Thoracic aorta (tissue), 2 donors: ENCODE measurements at regions not wholly inside any gene's neighbourhood (a gene's known extent, or its start where the extent isn't known, plus 50 kb on each side); places are given as distances from the start of the nearest gene placed in this dataset.

Experiments
- ATAC-seq: fragments of 150-250 bp; one replicate; pipeline ENCODE4 v1.8.0; 2017; ENCODE audit warnings: low read depth; ENCODE audit not compliant: insufficient number of reproducible peaks, low FRiP score
- DNase-seq: peaks from one replicate; pipeline ENCODE4 v3.0.0-alpha.2; 2020; ENCODE audit warnings: low spot score
- H3K27ac ChIP-seq, 2 donors: fragments of 200-600 bp; sonication (generic); 1 replicate in 1 of 2; 2 replicates in 1 of 2; pipeline ENCODE4 v1.5.1; 2016; ENCODE audit warnings: mild to moderate bottlenecking in 2 of 2, moderate library complexity in 2 of 2
- H3K27me3 ChIP-seq: fragments of 200-600 bp; sonication (generic); replicated peaks from 2 replicates; pipeline ENCODE4 v1.6.0; 2016; ENCODE audit warnings: mild to moderate bottlenecking; ENCODE audit not compliant: insufficient read depth
- H3K36me3 ChIP-seq: fragments of 200-600 bp; sonication (generic); one replicate; pipeline ENCODE4 v1.5.1; 2016
- H3K4me1 ChIP-seq, 2 donors: fragments of 200-600 bp; sonication (generic); 1 replicate in 1 of 2; 2 replicates in 1 of 2; pipeline versions ENCODE4 v1.5.1 to v1.6.0; 2016; ENCODE audit warnings: low read depth in 2 of 2, mild to moderate bottlenecking in 1 of 2; ENCODE audit not compliant: control insufficient read depth in 1 of 2
- H3K4me3 ChIP-seq: fragments of 200-600 bp; sonication (generic); 2 replicates; pipeline ENCODE4 v1.5.1; 2016; ENCODE audit warnings: mild to moderate bottlenecking
- H3K9me3 ChIP-seq: fragments of 200-600 bp; sonication (generic); 2 replicates; pipeline ENCODE4 v1.5.1; 2016
- TF ChIP-seq, protein P1 (sequence below): fragments of 200-600 bp; sonication (generic); IDR thresholded peaks from one replicate; pipeline ENCODE4 v1.5.1; 2019; ENCODE audit warnings: antibody characterized with exemption

DNA sequence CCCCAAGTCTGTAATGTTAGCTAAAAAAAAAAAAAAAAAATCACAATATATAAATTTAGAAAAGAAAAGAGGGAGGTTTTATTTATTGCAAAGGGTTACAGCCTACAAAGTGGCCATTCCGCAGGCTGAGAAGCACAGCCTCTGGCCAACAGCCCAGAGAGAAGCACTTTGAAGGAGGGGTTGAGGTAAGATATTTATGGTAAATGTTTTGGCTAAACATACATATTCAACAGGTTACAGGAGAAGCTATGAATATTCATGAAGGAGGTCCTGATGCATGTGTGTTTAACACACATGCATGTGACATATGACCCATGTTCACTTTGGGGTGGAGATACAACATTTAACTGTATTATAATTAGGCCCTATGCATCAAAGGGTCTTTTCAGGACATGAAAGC is 158.5 kb downstream of the TMEM114 start:
- no peak overlapping the region for H3K27ac ChIP-seq
- H3K4me1 ChIP-seq, result no peaks in the 10 kb centered on the region
- DNase-seq (no peak), ATAC-seq (no peak)
- no peaks in the 10 kb centered on the region for H3K36me3 ChIP-seq
- no peaks in the 10 kb centered on the region for H3K9me3 ChIP-seq
- no peaks in the 10 kb centered on the region for H3K27me3 ChIP-seq
- TF ChIP-seq, protein P1, sequence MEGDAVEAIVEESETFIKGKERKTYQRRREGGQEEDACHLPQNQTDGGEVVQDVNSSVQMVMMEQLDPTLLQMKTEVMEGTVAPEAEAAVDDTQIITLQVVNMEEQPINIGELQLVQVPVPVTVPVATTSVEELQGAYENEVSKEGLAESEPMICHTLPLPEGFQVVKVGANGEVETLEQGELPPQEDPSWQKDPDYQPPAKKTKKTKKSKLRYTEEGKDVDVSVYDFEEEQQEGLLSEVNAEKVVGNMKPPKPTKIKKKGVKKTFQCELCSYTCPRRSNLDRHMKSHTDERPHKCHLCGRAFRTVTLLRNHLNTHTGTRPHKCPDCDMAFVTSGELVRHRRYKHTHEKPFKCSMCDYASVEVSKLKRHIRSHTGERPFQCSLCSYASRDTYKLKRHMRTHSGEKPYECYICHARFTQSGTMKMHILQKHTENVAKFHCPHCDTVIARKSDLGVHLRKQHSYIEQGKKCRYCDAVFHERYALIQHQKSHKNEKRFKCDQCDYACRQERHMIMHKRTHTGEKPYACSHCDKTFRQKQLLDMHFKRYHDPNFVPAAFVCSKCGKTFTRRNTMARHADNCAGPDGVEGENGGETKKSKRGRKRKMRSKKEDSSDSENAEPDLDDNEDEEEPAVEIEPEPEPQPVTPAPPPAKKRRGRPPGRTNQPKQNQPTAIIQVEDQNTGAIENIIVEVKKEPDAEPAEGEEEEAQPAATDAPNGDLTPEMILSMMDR, result no peak
- no peak overlapping the region for H3K4me3 ChIP-seq

DNA sequence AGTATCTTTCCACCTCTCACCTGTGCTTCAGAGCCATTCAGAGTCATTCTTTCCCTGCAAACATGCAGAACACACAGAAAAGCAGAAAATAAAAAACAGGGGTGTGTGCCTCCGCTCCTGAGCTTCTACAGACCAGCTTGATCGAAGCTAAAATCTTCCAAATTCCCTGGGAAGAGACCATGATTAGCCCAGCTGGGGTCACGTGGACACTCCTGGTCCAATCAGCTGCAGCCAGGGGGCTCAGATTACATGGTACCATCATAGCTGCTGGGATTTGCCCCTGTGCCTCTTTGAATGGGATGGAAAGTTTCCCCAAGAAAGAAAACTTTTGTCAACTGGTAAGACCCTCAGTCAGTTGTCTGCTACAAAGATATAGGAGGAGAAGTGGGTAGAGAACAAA is 159.9 kb downstream of the TMEM114 start:
- no peak for DNase-seq
- no peak overlapping the region for H3K27ac ChIP-seq
- H3K4me1 ChIP-seq, result no peaks in the 10 kb centered on the region
- no peak for ATAC-seq
- no peaks in the 10 kb centered on the region for H3K9me3 ChIP-seq
- H3K4me3 ChIP-seq, result no peak overlapping the region
- no peaks in the 10 kb centered on the region for H3K27me3 ChIP-seq
- no peaks in the 10 kb centered on the region for H3K36me3 ChIP-seq
- TF ChIP-seq, protein P1, result no peak

DNA sequence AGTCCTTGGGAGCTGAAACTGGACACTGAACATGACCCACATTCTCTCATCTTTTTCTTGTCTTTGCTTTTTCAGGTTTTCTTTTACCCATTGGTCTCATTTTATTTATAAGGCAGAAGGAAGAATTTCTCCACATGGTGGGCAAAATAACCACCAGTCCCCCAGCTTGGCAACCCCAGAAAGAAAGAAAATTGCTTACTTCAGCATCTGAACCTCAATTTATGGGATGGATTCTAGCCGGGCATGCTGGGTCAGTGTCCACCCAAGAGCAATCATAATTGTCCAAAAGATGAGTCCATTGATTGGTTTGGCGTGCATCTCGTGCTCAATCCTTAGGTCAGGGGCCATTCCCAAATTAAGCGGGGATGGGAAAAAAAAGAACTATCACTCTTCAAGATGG is 163.7 kb downstream of the TMEM114 start:
- H3K4me3 ChIP-seq, result no peak overlapping the region
- no peaks in the 10 kb centered on the region for H3K36me3 ChIP-seq
- H3K27ac ChIP-seq, result no peak overlapping the region
- H3K9me3 ChIP-seq, result no peaks in the 10 kb centered on the region
- H3K27me3 ChIP-seq, result no peaks in the 10 kb centered on the region
- TF ChIP-seq, protein P1, result no peak
- DNase-seq (no peak), ATAC-seq (no peak)
- no peaks in the 10 kb centered on the region for H3K4me1 ChIP-seq

DNA sequence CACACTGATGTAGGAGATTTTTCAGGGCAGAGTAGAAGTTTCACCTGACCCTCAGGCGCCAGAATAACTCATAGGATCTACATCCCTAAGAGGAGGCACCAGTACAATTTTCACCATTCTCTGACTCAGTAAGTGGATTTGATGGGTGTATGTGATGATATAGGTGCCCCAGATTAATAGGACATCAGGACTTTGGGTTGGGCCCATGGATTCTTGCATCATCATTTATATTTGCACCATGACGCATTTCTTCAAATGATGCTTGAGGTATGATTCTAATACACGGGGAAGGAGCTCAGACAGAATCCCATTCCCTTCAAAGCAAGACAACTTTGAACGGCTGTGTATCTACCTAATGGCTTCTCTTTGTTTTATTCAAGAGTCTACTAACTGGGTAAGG is 173.2 kb downstream of the TMEM114 start:
- Histone ChIP-seq H3K36me3 (no peaks in the 10 kb centered on the region), H3K4me3 (no peak overlapping the region), H3K9me3 (no peaks in the 10 kb centered on the region), H3K27me3 (no peaks in the 10 kb centered on the region), H3K27ac (no peak overlapping the region), H3K4me1 (no peaks in the 10 kb centered on the region)
- DNase-seq, result no peak
- TF ChIP-seq, protein P1, result no peak
- no peak for ATAC-seq

DNA sequence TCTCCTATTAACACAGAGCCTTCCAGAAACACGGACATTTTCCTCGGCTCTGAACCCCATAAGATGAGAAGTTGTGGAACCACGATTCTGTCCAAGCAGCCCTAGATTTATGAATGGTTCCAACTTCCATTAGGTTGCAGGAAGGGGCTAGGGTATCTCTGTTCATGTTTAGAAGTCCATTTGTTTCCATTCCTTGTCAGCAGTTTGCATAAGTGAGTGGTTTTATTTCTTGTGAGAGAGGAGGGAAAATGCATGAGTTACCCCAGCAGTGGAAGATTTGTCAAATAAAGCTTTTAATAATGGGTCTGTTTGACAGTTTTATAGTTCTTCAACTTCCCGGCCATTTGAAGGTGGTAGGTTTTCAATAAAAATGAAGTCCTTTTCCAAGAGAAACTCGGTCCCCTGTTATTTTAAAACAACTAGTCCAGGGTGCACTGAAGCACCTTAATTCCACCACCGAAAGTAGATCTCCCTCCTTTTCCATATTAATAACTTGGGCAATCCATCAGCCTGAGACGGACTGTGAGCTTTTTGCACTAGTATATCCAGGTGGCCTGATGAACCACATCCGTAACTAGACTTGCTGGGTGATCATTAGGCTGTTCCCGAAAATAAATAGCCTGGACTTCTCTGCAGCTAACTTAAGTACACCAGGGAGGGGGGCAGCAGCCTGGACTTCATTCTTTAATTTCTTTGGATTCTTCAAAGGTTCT is 181.3 kb downstream of the TMEM114 start:
- Histone ChIP-seq H3K36me3 (no peaks in the 10 kb centered on the region), H3K4me3 (no peak overlapping the region), H3K27me3 (no peaks in the 10 kb centered on the region), H3K27ac (no peak overlapping the region), H3K9me3 (no peaks in the 10 kb centered on the region), H3K4me1 (no peaks in the 10 kb centered on the region)
- TF ChIP-seq, protein P1, result no peak
- DNase-seq (no peak), ATAC-seq (no peak)
